ENCODE measurements at regions not wholly inside any gene's neighbourhood (a gene's known extent, or its start where the extent isn't known, plus 50 kb on each side); places are given as distances from the start of the nearest gene placed in this dataset.

DNA sequence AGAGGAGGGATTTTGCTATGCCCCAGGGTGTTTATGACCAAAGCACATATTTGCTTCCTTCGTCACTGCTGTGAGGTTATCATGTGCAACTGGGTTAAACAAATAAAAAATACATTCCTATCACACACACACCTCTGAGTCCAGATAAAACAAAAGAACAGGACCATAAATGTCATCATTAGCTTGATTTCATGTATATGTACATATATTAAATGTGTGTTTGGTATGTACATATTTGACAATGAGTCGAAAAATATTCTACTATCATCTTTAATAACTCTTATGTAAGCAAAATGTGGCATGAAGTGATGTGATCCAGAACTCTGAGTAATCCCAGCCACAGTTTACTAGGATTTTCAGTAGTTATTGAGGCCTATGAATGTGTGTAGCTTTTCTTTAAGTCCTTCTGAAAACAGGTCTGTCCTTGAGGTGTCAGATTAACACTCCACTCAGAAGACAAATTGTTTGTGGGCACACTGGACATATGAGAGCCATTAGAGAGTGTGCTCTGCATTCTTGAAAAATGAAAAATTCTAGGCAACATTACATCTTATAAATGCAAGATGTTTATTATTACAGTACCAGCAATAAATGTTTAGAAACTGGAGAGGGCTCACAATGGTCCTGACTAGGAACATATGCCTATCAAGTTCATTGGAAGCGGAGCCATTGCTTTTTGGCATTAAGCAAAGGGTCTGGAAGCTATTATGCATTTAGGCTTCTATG is 335.1 kb upstream of the SEMA3A start:
- Histone ChIP-seq H3K36me3 (replicated peaks) (no peaks in the 10 kb centered on the region), H3K4me1 (peaks cover 5% of the 10 kb centered on the region), H3K27me3 (ENCODE audit: low read depth) (no peaks in the 10 kb centered on the region), H3K4me3 (no peak overlapping the region), H3K9me3 (no peaks in the 10 kb centered on the region)
- peak in 1 of 2 experiments; percentile 29 for DNase-seq (ENCODE audit: low spot score in 2 of 2)
- in situ Hi-C loops (cut with MboI; ENCODE audit: low sequenced_read_pairs), result no loop called here

GRCh38 chr7:84528756-84529479 is 334.3 kb upstream of the SEMA3A start:
- in situ Hi-C loops (cut with MboI; ENCODE audit: low sequenced_read_pairs), result no loop called here
- Histone ChIP-seq H3K27me3 (ENCODE audit: low read depth) (no peaks in the 10 kb centered on the region), H3K36me3 (replicated peaks) (no peaks in the 10 kb centered on the region), H3K4me1 (peaks cover 5% of the 10 kb centered on the region), H3K4me3 (no peak overlapping the region), H3K9me3 (no peaks in the 10 kb centered on the region)
- DNase-seq (ENCODE audit: low spot score in 2 of 2), result no peak

GRCh38 chr7:84524714-84525694 is 330.4 kb upstream of the SEMA3A start:
- H3K9me3 ChIP-seq, result no peaks in the 10 kb centered on the region
- DNase-seq (ENCODE audit: low spot score in 2 of 2), result no peak
- peaks cover 5% of the 10 kb centered on the region for H3K4me1 ChIP-seq
- H3K36me3 ChIP-seq (replicated peaks), result no peaks in the 10 kb centered on the region
- in situ Hi-C loops (cut with MboI; ENCODE audit: low sequenced_read_pairs), result no loop called here
- no peaks in the 10 kb centered on the region for H3K27me3 ChIP-seq (ENCODE audit: low read depth)
- H3K4me3 ChIP-seq, result no peak overlapping the region

- no peak for DNase-seq (ENCODE audit: low spot score in 2 of 2)
- no peaks in the 10 kb centered on the region for H3K4me1 ChIP-seq
- no peaks in the 10 kb centered on the region for H3K9me3 ChIP-seq
- H3K36me3 ChIP-seq (replicated peaks), result no peaks in the 10 kb centered on the region
- in situ Hi-C loops (cut with MboI; ENCODE audit: low sequenced_read_pairs), result no loop called here
- H3K27me3 ChIP-seq (ENCODE audit: low read depth), result no peaks in the 10 kb centered on the region
- H3K4me3 ChIP-seq, result no peak overlapping the region
Observed at GRCh38 chr7:84513061-84513460, 318.5 kb upstream of the SEMA3A start.

DNA sequence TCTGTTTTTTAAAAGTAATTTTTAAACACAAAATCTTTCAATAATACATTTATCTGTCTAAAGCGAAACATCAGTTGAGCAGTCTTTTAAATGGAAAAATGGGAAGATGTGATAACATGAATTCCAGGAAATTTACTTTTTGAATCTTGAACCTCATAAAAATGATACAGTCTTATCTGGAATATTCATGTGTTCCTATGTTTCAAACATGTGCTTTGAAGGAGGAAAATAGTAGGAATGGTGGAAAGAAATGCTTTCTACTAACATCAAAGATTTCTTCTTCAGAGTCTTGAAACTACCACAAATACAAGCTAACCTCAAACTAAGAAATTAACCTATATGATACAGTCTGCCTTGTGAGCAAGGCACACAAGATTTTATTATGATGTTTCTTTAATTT is 317.5 kb upstream of the SEMA3A start:
- in situ Hi-C loops (cut with MboI; ENCODE audit: low sequenced_read_pairs), result no loop called here
- Histone ChIP-seq H3K36me3 (replicated peaks) (no peaks in the 10 kb centered on the region), H3K4me1 (no peaks in the 10 kb centered on the region), H3K27me3 (ENCODE audit: low read depth) (no peaks in the 10 kb centered on the region), H3K9me3 (no peaks in the 10 kb centered on the region), H3K4me3 (no peak overlapping the region)
- no peak for DNase-seq (ENCODE audit: low spot score in 2 of 2)

- H3K36me3 ChIP-seq (replicated peaks), result no peaks in the 10 kb centered on the region
- DNase-seq (ENCODE audit: low spot score in 2 of 2), result no peak
- no peaks in the 10 kb centered on the region for H3K9me3 ChIP-seq
- no peaks in the 10 kb centered on the region for H3K27me3 ChIP-seq (ENCODE audit: low read depth)
- no peaks in the 10 kb centered on the region for H3K4me1 ChIP-seq
- in situ Hi-C loops (cut with MboI; ENCODE audit: low sequenced_read_pairs), result no loop called here
- H3K4me3 ChIP-seq, result no peak overlapping the region
Observed at GRCh38 chr7:84510505-84510904, 315.9 kb upstream of the SEMA3A start.

DNA sequence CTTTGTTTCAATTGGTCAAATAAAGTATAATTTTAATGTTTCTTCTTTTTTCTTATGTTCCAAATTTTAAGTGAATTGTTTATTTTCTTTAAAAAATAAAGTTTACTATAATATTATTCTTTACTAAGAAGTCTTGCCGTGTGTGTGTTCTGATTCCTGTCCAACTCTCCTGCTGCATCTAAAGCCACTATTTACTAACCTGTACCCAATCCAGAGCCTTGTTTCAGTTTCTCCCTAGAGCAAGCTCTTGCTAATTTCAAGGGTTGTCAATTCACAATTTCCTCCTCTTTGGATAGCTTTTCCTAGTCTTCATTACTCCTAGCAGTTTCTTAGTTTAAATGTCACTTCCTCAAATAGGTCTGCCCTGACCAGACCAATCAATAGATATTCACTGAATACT is 314.9 kb upstream of the SEMA3A start:
- H3K9me3 ChIP-seq, result no peaks in the 10 kb centered on the region
- H3K4me3 ChIP-seq, result no peak overlapping the region
- DNase-seq (ENCODE audit: low spot score in 2 of 2), result no peak
- in situ Hi-C loops (cut with MboI; ENCODE audit: low sequenced_read_pairs), result no loop called here
- H3K27me3 ChIP-seq (ENCODE audit: low read depth), result no peaks in the 10 kb centered on the region
- H3K36me3 ChIP-seq (replicated peaks), result no peaks in the 10 kb centered on the region
- H3K4me1 ChIP-seq, result no peaks in the 10 kb centered on the region

DNA sequence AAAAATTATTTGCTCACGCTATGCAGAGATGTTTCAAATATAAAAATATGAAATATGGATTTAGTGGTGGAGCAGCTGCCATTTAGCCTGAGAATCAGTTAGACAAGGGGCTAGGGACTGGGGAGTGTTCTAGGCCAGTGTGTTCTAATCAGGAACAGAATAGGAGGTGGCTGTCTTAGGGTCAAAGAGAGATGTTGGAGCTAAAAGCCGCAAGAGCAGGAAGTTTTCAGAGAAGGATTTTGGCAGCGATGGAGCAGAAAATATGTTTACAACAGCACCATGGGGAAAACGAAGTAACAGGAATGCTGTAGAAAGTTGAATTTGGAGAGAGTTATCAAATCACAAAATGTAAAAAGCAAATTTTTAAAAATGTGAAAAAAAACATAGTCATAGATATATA is 314.0 kb upstream of the SEMA3A start:
- no peaks in the 10 kb centered on the region for H3K9me3 ChIP-seq
- no peaks in the 10 kb centered on the region for H3K36me3 ChIP-seq (replicated peaks)
- in situ Hi-C loops (cut with MboI; ENCODE audit: low sequenced_read_pairs), result no loop called here
- H3K27me3 ChIP-seq (ENCODE audit: low read depth), result no peaks in the 10 kb centered on the region
- H3K4me3 ChIP-seq, result no peak overlapping the region
- DNase-seq (ENCODE audit: low spot score in 2 of 2), result no peak
- no peaks in the 10 kb centered on the region for H3K4me1 ChIP-seq

GRCh38 chr7:84507529-84507928 is 312.9 kb upstream of the SEMA3A start:
- in situ Hi-C loops (cut with MboI; ENCODE audit: low sequenced_read_pairs), result no loop called here
- Histone ChIP-seq H3K9me3 (no peaks in the 10 kb centered on the region), H3K4me1 (no peaks in the 10 kb centered on the region), H3K27me3 (ENCODE audit: low read depth) (no peaks in the 10 kb centered on the region), H3K36me3 (replicated peaks) (no peaks in the 10 kb centered on the region), H3K4me3 (no peak overlapping the region)
- DNase-seq (ENCODE audit: low spot score in 2 of 2), result no peak

DNA sequence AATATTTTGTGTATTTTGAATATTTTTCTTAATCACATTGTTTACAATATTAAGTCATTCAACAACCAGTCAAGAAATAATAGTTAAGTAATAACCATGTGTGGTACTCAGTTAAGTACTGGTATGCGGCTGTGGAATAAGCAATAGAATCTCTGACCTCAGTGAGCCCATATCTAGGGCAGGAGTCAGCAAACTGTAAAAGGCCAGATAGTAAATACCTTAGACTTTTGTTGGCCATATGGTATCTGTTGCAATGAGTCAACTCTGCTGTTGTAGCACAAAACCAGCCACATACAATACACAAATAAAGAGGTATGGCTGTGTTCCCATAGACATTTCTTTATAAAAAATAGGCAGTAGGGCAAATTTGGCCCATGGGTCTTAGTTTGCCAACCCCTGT is 311.6 kb upstream of the SEMA3A start:
- no peaks in the 10 kb centered on the region for H3K27me3 ChIP-seq (ENCODE audit: low read depth)
- H3K9me3 ChIP-seq, result no peaks in the 10 kb centered on the region
- H3K36me3 ChIP-seq (replicated peaks), result no peaks in the 10 kb centered on the region
- H3K4me3 ChIP-seq, result no peak overlapping the region
- in situ Hi-C loops (cut with MboI; ENCODE audit: low sequenced_read_pairs), result no loop called here
- H3K4me1 ChIP-seq, result no peaks in the 10 kb centered on the region
- DNase-seq (ENCODE audit: low spot score in 2 of 2), result no peak

DNA sequence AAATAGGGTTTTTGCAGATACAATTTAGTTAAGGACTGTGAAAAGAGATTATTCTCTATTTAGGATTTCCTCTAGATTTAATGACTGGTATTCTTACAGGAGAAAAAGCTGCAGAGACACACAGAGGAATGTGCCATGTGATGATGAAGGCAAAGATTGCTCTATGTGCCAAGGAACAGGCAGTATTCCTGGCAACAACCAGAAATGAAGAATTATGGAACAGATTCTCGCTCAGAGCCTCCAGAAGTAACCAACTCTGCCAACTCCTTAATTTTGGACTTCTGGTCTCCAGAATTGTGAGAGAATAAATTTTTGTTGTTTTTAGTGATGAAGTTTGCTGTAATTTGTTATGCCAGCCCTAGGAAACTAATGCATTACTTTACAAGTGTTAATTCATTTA is 307.6 kb upstream of the SEMA3A start:
- Histone ChIP-seq H3K4me3 (no peak overlapping the region), H3K9me3 (no peaks in the 10 kb centered on the region), H3K27me3 (ENCODE audit: low read depth) (no peaks in the 10 kb centered on the region), H3K4me1 (no peaks in the 10 kb centered on the region), H3K36me3 (replicated peaks) (no peaks in the 10 kb centered on the region)
- no peak for DNase-seq (ENCODE audit: low spot score in 2 of 2)
- in situ Hi-C loops (cut with MboI; ENCODE audit: low sequenced_read_pairs), result no loop called here

DNA sequence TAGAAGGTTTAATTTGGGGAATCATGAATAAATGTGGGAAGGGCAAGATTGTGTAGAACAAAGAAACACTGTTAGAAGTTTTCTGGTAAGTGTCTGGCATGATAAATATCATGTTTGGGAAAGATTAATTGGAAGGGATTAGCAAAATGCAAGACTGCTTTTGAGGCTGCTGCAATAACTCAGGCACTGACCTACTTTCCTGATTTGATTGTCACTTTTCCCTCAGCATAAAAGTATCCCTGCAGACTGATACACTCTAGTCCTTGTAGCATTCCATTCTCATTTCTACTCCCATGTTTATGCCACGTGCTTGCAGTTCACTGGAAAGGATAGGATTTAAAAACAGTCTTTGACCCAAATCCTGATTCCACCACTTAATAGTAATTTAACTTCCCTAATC is 303.3 kb upstream of the SEMA3A start:
- Histone ChIP-seq H3K4me3 (no peak overlapping the region), H3K9me3 (no peaks in the 10 kb centered on the region), H3K27me3 (ENCODE audit: low read depth) (no peaks in the 10 kb centered on the region), H3K4me1 (no peaks in the 10 kb centered on the region), H3K36me3 (replicated peaks) (no peaks in the 10 kb centered on the region)
- in situ Hi-C loops (cut with MboI; ENCODE audit: low sequenced_read_pairs), result no loop called here
- DNase-seq (ENCODE audit: low spot score in 2 of 2), result no peak

GRCh38 chr7:84495128-84495527 is 300.5 kb upstream of the SEMA3A start:
- H3K4me3 ChIP-seq, result no peak overlapping the region
- in situ Hi-C loops (cut with MboI; ENCODE audit: low sequenced_read_pairs), result no loop called here

More at GRCh38 chr7:84495128-84495527, 300.5 kb upstream of the SEMA3A start:
- DNase-seq (ENCODE audit: low spot score in 2 of 2), result no peak
- Histone ChIP-seq H3K36me3 (replicated peaks) (no peaks in the 10 kb centered on the region), H3K4me1 (no peaks in the 10 kb centered on the region), H3K27me3 (ENCODE audit: low read depth) (no peaks in the 10 kb centered on the region), H3K9me3 (no peaks in the 10 kb centered on the region)

Data from HAP-1 (cell line).